Colonic mucosa (tissue), 4 donors: ENCODE measurements at regions not wholly inside any gene's neighbourhood (a gene's known extent, or its start where the extent isn't known, plus 50 kb on each side); places are given as distances from the start of the nearest gene placed in this dataset.

ENCODE experiments used
- DNase-seq: peaks from one replicate; pipeline ENCODE4 v3.0.0-alpha.2; 2020
- H3K27ac ChIP-seq: fragments of 200-600 bp; one replicate; pipeline ENCODE4 v1.8.0; 2021
- H3K27me3 ChIP-seq: fragments of 200-600 bp; one replicate; pipeline ENCODE4 v1.8.0; 2021
- H3K36me3 ChIP-seq: fragments of 200-600 bp; one replicate; pipeline ENCODE4 v1.8.0; 2021
- H3K4me1 ChIP-seq: fragments of 200-600 bp; one replicate; pipeline ENCODE4 v1.8.0; 2021; ENCODE audit warnings: mild to moderate bottlenecking
- H3K4me3 ChIP-seq: fragments of 200-600 bp; one replicate; pipeline ENCODE4 v1.8.0; 2021
- H3K9ac ChIP-seq, 2 donors: one replicate each; pipeline ENCODE4 v1.7.0; 2013; ENCODE audit warnings: control low read depth in 2 of 2, low read depth in 2 of 2, low read length in 2 of 2
- H3K9me3 ChIP-seq: fragments of 200-600 bp; one replicate; pipeline ENCODE4 v1.8.0; 2021
- intact Hi-C: fragments of 100-400 bp; cut with DNase I; formaldehyde crosslinking; loops from one replicate; pipeline ENCODE4 v1.14.1; 2022
- TF ChIP-seq, protein P1 (sequence below): fragments of 200-600 bp; IDR thresholded peaks from one replicate; pipeline ENCODE4 v1.8.0; 2022; ENCODE audit warnings: antibody characterized with exemption, mild to moderate bottlenecking
- donor health status: healthy.
- donor health status: DM: no; HTN: no; CAD: no.
- donor health status: DM: no; HTN: no; CAD: no.

DNA sequence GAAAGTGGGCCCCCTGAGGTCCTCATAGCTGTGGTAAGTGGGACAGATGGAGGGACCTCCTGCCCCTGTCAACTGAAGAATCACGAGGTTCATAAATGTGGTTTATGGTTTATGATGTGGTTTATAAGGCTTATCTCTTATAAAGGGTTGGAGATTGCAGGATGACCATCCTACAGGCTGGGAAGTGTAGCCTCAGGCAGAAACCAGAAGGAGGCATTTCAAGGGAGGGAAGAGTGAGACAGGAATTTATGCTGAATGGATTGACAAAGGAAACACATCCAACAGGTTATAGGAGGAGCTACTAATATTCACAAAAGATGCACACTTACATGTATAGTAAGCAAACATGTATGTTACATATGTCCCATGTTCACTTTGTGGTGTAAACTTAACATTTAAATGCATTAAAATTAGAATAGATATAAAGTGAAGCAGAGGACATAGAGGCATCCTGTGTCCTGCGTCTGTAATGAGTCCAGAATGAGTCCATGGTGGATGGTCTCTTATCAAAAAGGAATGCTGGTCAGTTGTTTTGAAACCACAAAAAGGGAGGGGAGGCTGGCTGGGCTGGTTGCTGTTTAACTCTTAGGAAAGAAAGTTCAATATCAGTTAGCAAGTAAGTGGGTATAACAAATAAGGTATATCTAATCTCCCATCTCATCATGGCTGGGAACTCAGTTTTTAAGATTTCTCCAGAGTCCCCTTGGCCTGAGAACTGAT is 149.0 kb upstream of the RMST start:
- Histone ChIP-seq H3K9me3 (no peaks in the 10 kb centered on the region), H3K27me3 (no peaks in the 10 kb centered on the region), H3K9ac (no peak overlapping the region), H3K4me3 (no peak overlapping the region), H3K4me1 (no peaks in the 10 kb centered on the region), H3K27ac (no peak overlapping the region), H3K36me3 (no peaks in the 10 kb centered on the region)
- intact Hi-C loops = no loop called here
- TF ChIP-seq, protein P1, sequence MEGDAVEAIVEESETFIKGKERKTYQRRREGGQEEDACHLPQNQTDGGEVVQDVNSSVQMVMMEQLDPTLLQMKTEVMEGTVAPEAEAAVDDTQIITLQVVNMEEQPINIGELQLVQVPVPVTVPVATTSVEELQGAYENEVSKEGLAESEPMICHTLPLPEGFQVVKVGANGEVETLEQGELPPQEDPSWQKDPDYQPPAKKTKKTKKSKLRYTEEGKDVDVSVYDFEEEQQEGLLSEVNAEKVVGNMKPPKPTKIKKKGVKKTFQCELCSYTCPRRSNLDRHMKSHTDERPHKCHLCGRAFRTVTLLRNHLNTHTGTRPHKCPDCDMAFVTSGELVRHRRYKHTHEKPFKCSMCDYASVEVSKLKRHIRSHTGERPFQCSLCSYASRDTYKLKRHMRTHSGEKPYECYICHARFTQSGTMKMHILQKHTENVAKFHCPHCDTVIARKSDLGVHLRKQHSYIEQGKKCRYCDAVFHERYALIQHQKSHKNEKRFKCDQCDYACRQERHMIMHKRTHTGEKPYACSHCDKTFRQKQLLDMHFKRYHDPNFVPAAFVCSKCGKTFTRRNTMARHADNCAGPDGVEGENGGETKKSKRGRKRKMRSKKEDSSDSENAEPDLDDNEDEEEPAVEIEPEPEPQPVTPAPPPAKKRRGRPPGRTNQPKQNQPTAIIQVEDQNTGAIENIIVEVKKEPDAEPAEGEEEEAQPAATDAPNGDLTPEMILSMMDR = no peak
- DNase-seq = no peak

GRCh38 chr12:97316321-97316720 is 146.3 kb upstream of the RMST start:
- intact Hi-C loops = no loop called here
- H3K9me3 ChIP-seq = no peaks in the 10 kb centered on the region
- no peak overlapping the region for H3K27ac ChIP-seq
- TF ChIP-seq, protein P1 = no peak
- H3K4me1 ChIP-seq = no peaks in the 10 kb centered on the region
- no peaks in the 10 kb centered on the region for H3K36me3 ChIP-seq
- DNase-seq = no peak
- no peaks in the 10 kb centered on the region for H3K27me3 ChIP-seq
- no peak overlapping the region for H3K9ac ChIP-seq
- no peak overlapping the region for H3K4me3 ChIP-seq

GRCh38 chr12:97321621-97322020 is 141.0 kb upstream of the RMST start:
- TF ChIP-seq, protein P1 = no peak
- intact Hi-C loops = no loop called here
- H3K9ac ChIP-seq = no peak overlapping the region

DNA sequence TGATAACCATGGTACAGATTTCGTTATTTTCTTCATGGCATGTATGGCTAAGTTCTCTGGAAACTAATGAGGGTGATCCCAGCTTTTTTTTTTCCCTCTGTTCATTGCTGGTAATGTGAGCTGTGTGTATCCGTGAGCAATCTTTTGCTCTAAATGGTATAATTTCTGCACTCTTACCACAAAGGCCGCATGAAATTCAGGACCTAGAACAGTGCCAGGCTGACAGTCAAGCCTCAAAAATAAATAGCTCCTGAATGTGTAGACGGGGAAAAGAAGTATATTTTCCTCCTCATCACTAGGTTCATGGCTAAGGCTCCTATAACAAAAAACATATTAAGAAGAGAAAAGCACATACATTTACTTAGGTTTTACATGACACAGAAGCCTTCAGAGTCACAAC is 140.2 kb upstream of the RMST start:
- no peaks in the 10 kb centered on the region for H3K36me3 ChIP-seq
- H3K9me3 ChIP-seq = no peaks in the 10 kb centered on the region
- H3K4me1 ChIP-seq = no peaks in the 10 kb centered on the region
- H3K9ac ChIP-seq = no peak overlapping the region
- no peaks in the 10 kb centered on the region for H3K27me3 ChIP-seq
- intact Hi-C loops = no loop called here
- H3K27ac ChIP-seq = no peak overlapping the region
- no peak overlapping the region for H3K4me3 ChIP-seq
- TF ChIP-seq, protein P1 = no peak
- no peak for DNase-seq

More at GRCh38 chr12:97321621-97322020, 141.0 kb upstream of the RMST start:
- Histone ChIP-seq H3K4me1 (no peaks in the 10 kb centered on the region), H3K27me3 (no peaks in the 10 kb centered on the region), H3K9me3 (no peaks in the 10 kb centered on the region), H3K36me3 (no peaks in the 10 kb centered on the region), H3K27ac (no peak overlapping the region), H3K4me3 (no peak overlapping the region)
- DNase-seq = no peak

- intact Hi-C loops = no loop called here
- DNase-seq = no peak
- no peaks in the 10 kb centered on the region for H3K4me1 ChIP-seq
- no peak overlapping the region for H3K27ac ChIP-seq
- H3K36me3 ChIP-seq = no peaks in the 10 kb centered on the region
- H3K9ac ChIP-seq = no peak overlapping the region
- H3K27me3 ChIP-seq = no peaks in the 10 kb centered on the region
- TF ChIP-seq, protein P1 = no peak
- no peak overlapping the region for H3K4me3 ChIP-seq
- no peaks in the 10 kb centered on the region for H3K9me3 ChIP-seq
Observed at GRCh38 chr12:97323154-97323553, 139.4 kb upstream of the RMST start.
